RWPE2 (cell line): ENCODE measurements at regions not wholly inside any gene's neighbourhood (a gene's known extent, or its start where the extent isn't known, plus 50 kb on each side); places are given as distances from the start of the nearest gene placed in this dataset.

Source experiments
- ATAC-seq: fragments of 200-7000 bp; cut with Tn5 transposase; 3 replicates; pipeline ENCODE4 v1.9.1; 2021; ENCODE audit warnings: low read depth
- DNase-seq: peaks from one replicate; pipeline ENCODE4 v3.0.0-alpha.2; 2020; ENCODE audit warnings: low spot score
- H3K27ac ChIP-seq: fragments of 450-650 bp; 2 replicates; pipeline ENCODE4 v1.5.1; 2017; ENCODE audit warnings: mild to moderate bottlenecking; ENCODE audit not compliant: poor library complexity, severe bottlenecking
- H3K27me3 ChIP-seq: fragments of 250-450 bp; sonication (Bioruptor Pico); 2 replicates; pipeline ENCODE4 v1.5.1; 2021; ENCODE audit warnings: mild to moderate bottlenecking, moderate library complexity; ENCODE audit not compliant: insufficient read depth, poor library complexity, severe bottlenecking
- H3K36me3 ChIP-seq: fragments of 250-450 bp; sonication (Bioruptor Pico); 2 replicates; pipeline ENCODE4 v1.5.1; 2020; ENCODE audit warnings: low read depth, mild to moderate bottlenecking, moderate library complexity
- H3K4me1 ChIP-seq: fragments of 250-450 bp; sonication (Bioruptor Pico); 2 replicates; pipeline ENCODE4 v1.5.1; 2021; ENCODE audit warnings: mild to moderate bottlenecking, moderate library complexity; ENCODE audit not compliant: insufficient read depth, poor library complexity, severe bottlenecking
- H3K4me3 ChIP-seq: fragments of 250-450 bp; sonication (Bioruptor Pico); 2 replicates; pipeline ENCODE4 v1.5.1; 2021; ENCODE audit warnings: mild to moderate bottlenecking, moderate library complexity; ENCODE audit not compliant: severe bottlenecking
- H3K9me3 ChIP-seq: fragments of 250-450 bp; sonication (Bioruptor Pico); 2 replicates; pipeline ENCODE4 v1.5.1; 2021; ENCODE audit warnings: mild to moderate bottlenecking, moderate library complexity; ENCODE audit not compliant: severe bottlenecking
- CTCF ChIP-seq: fragments of 450-650 bp; IDR thresholded peaks from one replicate; pipeline ENCODE4 v1.5.1; 2017; ENCODE audit warnings: mild to moderate bottlenecking, moderate library complexity; ENCODE audit not compliant: poor library complexity, severe bottlenecking

GRCh38 chr6:1481286-1481685, 91.9 kb downstream of the FOXF2 start:
- H3K9me3 ChIP-seq = no peaks in the 10 kb centered on the region
- peak overlapping the region; percentile 74 for H3K27ac ChIP-seq
- no peak overlapping the region for H3K4me3 ChIP-seq
- no peaks in the 10 kb centered on the region for H3K36me3 ChIP-seq
- DNase-seq (no peak), ATAC-seq (peak; percentile 87)
- peaks cover 56% of the 10 kb centered on the region for H3K4me1 ChIP-seq
- no peaks in the 10 kb centered on the region for H3K27me3 ChIP-seq
- TF ChIP-seq CTCF = no peak

GRCh38 chr6:1482381-1483166, 93.2 kb downstream of the FOXF2 start:
- Histone ChIP-seq H3K9me3 (no peaks in the 10 kb centered on the region), H3K27ac (peak overlapping the region; percentile 74), H3K36me3 (no peaks in the 10 kb centered on the region), H3K4me1 (peaks cover 50% of the 10 kb centered on the region), H3K4me3 (no peak overlapping the region), H3K27me3 (no peaks in the 10 kb centered on the region)
- no peak for ATAC-seq
- DNase-seq = no peak
- TF ChIP-seq CTCF = no peak

- peak; percentile 79 for ATAC-seq
- peak overlapping the region; percentile 79 for H3K27ac ChIP-seq
- H3K4me1 ChIP-seq = peaks cover 38% of the 10 kb centered on the region
- no peaks in the 10 kb centered on the region for H3K36me3 ChIP-seq
- TF ChIP-seq CTCF = no peak
- DNase-seq = no peak
- H3K4me3 ChIP-seq = no peak overlapping the region
- H3K27me3 ChIP-seq = no peaks in the 10 kb centered on the region
- H3K9me3 ChIP-seq = no peaks in the 10 kb centered on the region
Observed at GRCh38 chr6:1485678-1486077, 96.3 kb downstream of the FOXF2 start.

GRCh38 chr6:1486387-1486786, 97.0 kb downstream of the FOXF2 start:
- Histone ChIP-seq H3K9me3 (no peaks in the 10 kb centered on the region), H3K36me3 (no peaks in the 10 kb centered on the region), H3K27ac (peak overlapping the region; percentile 79), H3K4me3 (no peak overlapping the region), H3K4me1 (peaks cover 31% of the 10 kb centered on the region), H3K27me3 (no peaks in the 10 kb centered on the region)
- no peak for DNase-seq
- no peak for ATAC-seq
- TF ChIP-seq CTCF = no peak

- ATAC-seq (no peak), DNase-seq (no peak)
- Histone ChIP-seq H3K4me1 (peaks cover 23% of the 10 kb centered on the region), H3K4me3 (no peak overlapping the region), H3K27me3 (no peaks in the 10 kb centered on the region), H3K9me3 (no peaks in the 10 kb centered on the region), H3K36me3 (no peaks in the 10 kb centered on the region), H3K27ac (no peak overlapping the region)
- no peak for TF ChIP-seq CTCF
Observed at GRCh38 chr6:1487239-1487638, 97.9 kb downstream of the FOXF2 start.
